Muscle layer of duodenum (tissue), 2 donors: ENCODE measurements at regions not wholly inside any gene's neighbourhood (a gene's known extent, or its start where the extent isn't known, plus 50 kb on each side); places are given as distances from the start of the nearest gene placed in this dataset.

ENCODE experiments used
- H3K27ac ChIP-seq: one replicate; pipeline ENCODE4 v1.7.0; 2013; ENCODE audit warnings: mild to moderate bottlenecking, low read length
- H3K27me3 ChIP-seq: one replicate; pipeline ENCODE4 v1.7.0; 2013; ENCODE audit warnings: low read depth, mild to moderate bottlenecking, control low read depth, low read length
- H3K36me3 ChIP-seq, 2 donors: one replicate each; pipeline ENCODE4 v1.7.0; 2013; ENCODE audit warnings: low read length in 2 of 2, control low read depth in 1 of 2, mild to moderate bottlenecking in 1 of 2; ENCODE audit not compliant: insufficient read depth in 2 of 2, control insufficient read depth in 1 of 2
- H3K4me1 ChIP-seq, 2 donors: one replicate each; pipeline ENCODE4 v1.7.0; 2013; ENCODE audit warnings: low read length in 2 of 2, mild to moderate bottlenecking in 2 of 2, control low read depth in 1 of 2, moderate library complexity in 1 of 2; ENCODE audit not compliant: insufficient read depth in 2 of 2, control insufficient read depth in 1 of 2
- H3K4me3 ChIP-seq, 2 donors: one replicate each; pipeline ENCODE4 v1.7.0; 2013; ENCODE audit warnings: low read length in 2 of 2, low read depth in 1 of 2, mild to moderate bottlenecking in 1 of 2
- H3K9me3 ChIP-seq, 2 donors: one replicate each; pipeline ENCODE4 v1.7.0; 2013; ENCODE audit warnings: low read length in 2 of 2, control low read depth in 1 of 2, mild to moderate bottlenecking in 1 of 2; ENCODE audit not compliant: control insufficient read depth in 1 of 2
- donor health status: healthy.

GRCh38 chr3:188974856-188975599 lies 196.7 kb upstream of the TPRG1 start:
- Histone ChIP-seq H3K9me3 (peaks cover 0 to 4% of the 10 kb centered on the region in 2 donors), H3K4me3 (no peak overlapping the region), H3K36me3 (no peaks in the 10 kb centered on the region), H3K4me1 (peaks cover 0 to 7% of the 10 kb centered on the region in 2 donors), H3K27ac (no peak overlapping the region), H3K27me3 (no peaks in the 10 kb centered on the region)

GRCh38 chr3:188975600-188976314 lies 196.0 kb upstream of the TPRG1 start:
- Histone ChIP-seq H3K9me3 (peaks cover 0 to 4% of the 10 kb centered on the region in 2 donors), H3K27ac (no peak overlapping the region), H3K4me1 (peaks cover 0 to 7% of the 10 kb centered on the region in 2 donors), H3K27me3 (no peaks in the 10 kb centered on the region), H3K4me3 (peak overlapping the region in 1 of 2 donors; percentile 36), H3K36me3 (no peaks in the 10 kb centered on the region)

GRCh38 chr3:188976407-188976806 lies 195.4 kb upstream of the TPRG1 start:
- peak overlapping the region in 1 of 2 donors; percentile 36 for H3K4me3 ChIP-seq
- H3K4me1 ChIP-seq, result peaks cover 0 to 7% of the 10 kb centered on the region in 2 donors
- no peaks in the 10 kb centered on the region for H3K27me3 ChIP-seq
- H3K27ac ChIP-seq, result no peak overlapping the region
- H3K9me3 ChIP-seq, result peaks cover 0 to 4% of the 10 kb centered on the region in 2 donors
- H3K36me3 ChIP-seq, result no peaks in the 10 kb centered on the region

- Histone ChIP-seq H3K27me3 (no peaks in the 10 kb centered on the region), H3K27ac (no peak overlapping the region), H3K36me3 (no peaks in the 10 kb centered on the region), H3K9me3 (no peaks in the 10 kb centered on the region), H3K4me1 (peaks cover 0 to 7% of the 10 kb centered on the region in 2 donors), H3K4me3 (no peak overlapping the region)
These were observed 193.2 kb upstream of the TPRG1 start for GRCh38 chr3:188978421-188979171.

GRCh38 chr3:188979248-188979647 lies 192.5 kb upstream of the TPRG1 start:
- H3K9me3 ChIP-seq, result no peaks in the 10 kb centered on the region
- H3K36me3 ChIP-seq, result no peaks in the 10 kb centered on the region
- no peak overlapping the region for H3K27ac ChIP-seq
- H3K4me1 ChIP-seq, result peaks cover 0 to 7% of the 10 kb centered on the region in 2 donors
- H3K4me3 ChIP-seq, result no peak overlapping the region
- no peaks in the 10 kb centered on the region for H3K27me3 ChIP-seq

- H3K9me3 ChIP-seq, result no peaks in the 10 kb centered on the region
- no peak overlapping the region for H3K27ac ChIP-seq
These were observed 192.0 kb upstream of the TPRG1 start for GRCh38 chr3:188979669-188980310.

GRCh38 chr3:188993181-188993580 lies 178.6 kb upstream of the TPRG1 start:
- no peaks in the 10 kb centered on the region for H3K27me3 ChIP-seq
- no peak overlapping the region for H3K27ac ChIP-seq
- H3K4me3 ChIP-seq, result no peak overlapping the region
- no peaks in the 10 kb centered on the region for H3K4me1 ChIP-seq
- no peaks in the 10 kb centered on the region for H3K9me3 ChIP-seq
- no peaks in the 10 kb centered on the region for H3K36me3 ChIP-seq

More at GRCh38 chr3:188979669-188980310, 192.0 kb upstream of the TPRG1 start:
- no peaks in the 10 kb centered on the region for H3K36me3 ChIP-seq
- H3K4me1 ChIP-seq, result peaks cover 0 to 7% of the 10 kb centered on the region in 2 donors
- no peaks in the 10 kb centered on the region for H3K27me3 ChIP-seq
- H3K4me3 ChIP-seq, result no peak overlapping the region

- no peaks in the 10 kb centered on the region for H3K4me1 ChIP-seq
- H3K27ac ChIP-seq, result no peak overlapping the region
- no peaks in the 10 kb centered on the region for H3K9me3 ChIP-seq
- no peaks in the 10 kb centered on the region for H3K36me3 ChIP-seq
- H3K4me3 ChIP-seq, result no peak overlapping the region
- no peaks in the 10 kb centered on the region for H3K27me3 ChIP-seq
These were observed 170.2 kb upstream of the TPRG1 start for GRCh38 chr3:189001559-189001958.

- Histone ChIP-seq H3K4me3 (no peak overlapping the region), H3K4me1 (no peaks in the 10 kb centered on the region), H3K27ac (no peak overlapping the region), H3K27me3 (no peaks in the 10 kb centered on the region), H3K36me3 (no peaks in the 10 kb centered on the region), H3K9me3 (no peaks in the 10 kb centered on the region)
These were observed 168.4 kb upstream of the TPRG1 start for GRCh38 chr3:189003410-189003809.

GRCh38 chr3:189013224-189013888 lies 158.4 kb upstream of the TPRG1 start:
- H3K9me3 ChIP-seq, result peaks cover 0 to 14% of the 10 kb centered on the region in 2 donors
- no peak overlapping the region for H3K27ac ChIP-seq
- no peak overlapping the region for H3K4me3 ChIP-seq
- no peaks in the 10 kb centered on the region for H3K4me1 ChIP-seq
- no peaks in the 10 kb centered on the region for H3K27me3 ChIP-seq
- H3K36me3 ChIP-seq, result no peaks in the 10 kb centered on the region
